WTC11 (cell line): ENCODE measurements at regions not wholly inside any gene's neighbourhood (a gene's known extent, or its start where the extent isn't known, plus 50 kb on each side); places are given as distances from the start of the nearest gene placed in this dataset.

Experiments used
- CTCF ChIP-seq: fragments of 200-600 bp; IDR thresholded peaks from 2 replicates; pipeline ENCODE4 v1.8.0; 2022; ENCODE audit warnings: antibody characterized with exemption
- ZNF232 ChIP-seq: sonication (generic); formaldehyde crosslinking; IDR thresholded peaks from 2 replicates; pipeline ENCODE4 v1.8.0; 2022; ENCODE audit warnings: mild to moderate bottlenecking, missing genetic modification reagents

GRCh38 chr12:34399631-34400410, 377.5 kb downstream of the ALG10 start:
- TF ChIP-seq ZNF232 (CRISPR knock-in tag) (no peak), CTCF (no peak)
